GM19324 (cell line): ENCODE measurements at regions not wholly inside any gene's neighbourhood (a gene's known extent, or its start where the extent isn't known, plus 50 kb on each side); places are given as distances from the start of the nearest gene placed in this dataset.
"Not testable (repeated sequence)": the region's sequence is repeated elsewhere in the genome, so short reads cannot be mapped to it uniquely, and the experiment has no call there.

ENCODE experiments used
- ATAC-seq: cut with Tn5 transposase; IDR thresholded peaks from one replicate; pipeline ENCODE4 v1.9.1; 2021; ENCODE audit warnings: mild to moderate bottlenecking, moderate library complexity; ENCODE audit not compliant: unreplicated experiment, low FRiP score

GRCh38 chr7:9029681-9030530 lies 596.5 kb downstream of the NXPH1 start:
- ATAC-seq: no peak

DNA sequence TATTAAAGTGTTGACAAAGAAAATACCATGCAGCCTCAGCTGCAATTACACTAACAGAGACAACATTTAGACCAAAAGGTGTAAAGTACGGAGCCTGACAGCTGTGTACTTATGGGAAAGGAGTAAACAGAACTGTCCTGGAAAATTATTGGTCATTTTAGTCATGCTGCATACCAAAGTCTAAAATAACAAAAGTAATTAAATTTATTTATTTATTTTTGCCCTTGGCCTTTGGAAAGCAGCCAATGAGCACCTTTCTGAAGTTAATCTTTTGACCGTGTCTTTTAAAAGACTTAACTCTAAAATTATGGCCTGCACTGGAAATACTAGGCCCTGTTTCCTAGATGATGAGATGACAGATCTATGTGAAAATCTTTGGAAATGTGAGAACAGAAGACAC lies 597.6 kb downstream of the NXPH1 start:
- no peak for ATAC-seq

DNA sequence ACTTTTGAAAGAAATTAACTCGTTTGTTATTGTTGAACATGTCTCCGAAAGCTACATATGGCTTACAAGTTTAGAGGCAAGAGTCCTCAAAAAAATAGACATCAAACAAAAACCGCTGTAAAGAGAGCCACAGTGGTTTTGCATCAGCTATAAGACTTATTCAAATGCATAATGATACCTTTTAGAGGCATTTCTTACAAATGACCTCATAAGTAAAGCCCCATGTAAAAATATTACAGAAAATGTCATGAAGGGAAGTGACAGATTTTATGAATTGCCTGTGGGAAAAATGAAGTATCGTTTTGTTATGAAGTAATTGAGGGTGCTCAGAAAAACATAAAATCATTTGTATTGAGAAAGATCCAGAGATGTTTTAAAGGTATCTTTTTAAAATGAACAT lies 598.0 kb downstream of the NXPH1 start:
- no peak for ATAC-seq

- no peak for ATAC-seq
These were observed 602.7 kb downstream of the NXPH1 start for GRCh38 chr7:9036080-9036479.

DNA sequence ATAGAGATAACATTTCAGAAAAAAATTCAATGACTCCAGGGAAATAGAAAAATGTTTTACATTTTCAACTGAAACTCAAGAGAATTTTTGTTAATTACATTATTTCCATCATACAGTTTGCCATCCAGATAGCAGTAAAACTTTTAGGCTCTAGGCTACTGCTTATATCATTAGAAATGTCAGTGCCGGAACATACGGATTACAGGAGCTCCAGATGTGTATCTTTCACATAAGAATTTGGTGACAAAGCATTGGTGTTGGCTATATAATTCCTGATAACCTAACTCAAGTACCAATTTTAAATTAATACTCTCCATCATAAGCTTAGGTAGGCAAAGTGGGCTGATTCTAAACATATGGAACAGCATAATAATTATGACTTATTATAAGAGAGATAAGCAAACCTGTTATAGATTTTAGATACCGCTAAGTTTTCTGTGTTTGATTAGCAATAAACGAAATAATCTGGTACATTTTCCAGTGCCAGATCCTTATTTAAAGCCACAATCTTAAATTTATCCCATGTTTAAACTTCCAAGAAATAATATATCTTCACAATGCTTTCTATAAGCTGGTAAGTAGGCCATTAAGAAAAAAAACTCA lies 637.9 kb downstream of the NXPH1 start:
- no peak for ATAC-seq

- not testable (repeated sequence) for ATAC-seq
These were observed 642.4 kb downstream of the NXPH1 start for GRCh38 chr7:9075774-9076173.

DNA sequence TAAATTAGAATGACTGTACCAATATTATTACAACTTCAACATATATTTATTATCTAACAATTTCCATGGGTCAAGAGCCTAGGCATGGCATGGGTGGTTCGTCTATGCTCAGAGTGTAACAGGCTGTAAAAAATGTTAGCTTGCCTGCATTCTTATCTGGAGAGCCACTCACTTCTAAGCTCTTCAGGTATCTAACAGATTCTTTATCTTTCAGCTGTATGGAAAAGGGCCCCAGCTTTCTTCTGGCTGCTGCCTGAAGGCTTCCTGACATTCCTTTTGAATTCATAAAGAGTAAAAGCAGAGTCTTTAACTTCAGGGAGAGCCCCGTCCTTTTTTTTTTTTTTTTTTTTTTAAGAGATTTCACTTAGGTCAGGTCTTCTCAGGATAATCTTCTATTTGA lies 648.8 kb downstream of the NXPH1 start:
- ATAC-seq: no peak

DNA sequence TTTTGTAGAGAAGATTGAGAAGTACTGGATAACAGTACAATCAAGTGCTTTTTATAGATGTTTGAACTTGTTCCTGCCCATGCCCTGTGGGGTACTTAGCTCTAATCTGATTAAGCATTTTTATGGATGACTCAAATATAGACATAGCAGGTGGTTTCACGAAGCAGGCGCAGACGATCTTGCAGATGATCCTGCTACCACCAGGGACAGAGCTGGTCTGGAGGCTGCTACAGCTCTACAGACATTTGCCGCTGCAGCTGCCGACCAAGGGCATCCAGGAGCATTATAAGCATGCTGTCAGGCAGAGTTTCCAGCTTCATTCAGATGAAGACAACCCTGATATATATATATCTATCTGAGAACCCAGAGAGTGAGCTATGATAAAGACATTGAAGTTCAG lies 650.4 kb downstream of the NXPH1 start:
- no peak for ATAC-seq

- ATAC-seq: no peak
These were observed 657.9 kb downstream of the NXPH1 start for GRCh38 chr7:9091282-9091681.

GRCh38 chr7:9097565-9098060 lies 664.2 kb downstream of the NXPH1 start:
- no peak for ATAC-seq

GRCh38 chr7:9100289-9100688 lies 666.9 kb downstream of the NXPH1 start:
- ATAC-seq: no peak

DNA sequence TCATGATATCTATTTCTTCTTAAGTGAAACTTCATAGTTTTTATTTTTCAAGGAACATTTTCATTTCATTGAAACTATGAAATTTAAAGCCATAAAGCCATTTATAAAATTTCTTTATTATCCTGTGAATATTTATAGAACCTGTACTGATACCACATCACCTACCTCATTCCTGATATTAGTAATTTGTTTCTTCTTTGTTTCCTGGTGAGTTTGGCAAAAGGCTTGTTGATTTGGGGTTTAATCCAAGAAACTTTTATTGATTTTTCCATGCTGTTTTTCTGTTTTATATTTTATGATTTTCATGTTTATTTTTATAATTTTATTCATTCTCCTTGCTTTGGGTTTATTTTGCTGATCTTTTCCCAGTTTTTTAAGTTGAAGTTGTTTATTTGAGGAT lies 669.4 kb downstream of the NXPH1 start:
- ATAC-seq: no peak

- ATAC-seq: no peak
These were observed 673.3 kb downstream of the NXPH1 start for GRCh38 chr7:9106747-9107146.

GRCh38 chr7:9120331-9120730 lies 686.9 kb downstream of the NXPH1 start:
- ATAC-seq: no peak

GRCh38 chr7:9124320-9124719 lies 690.9 kb downstream of the NXPH1 start:
- ATAC-seq: no peak

- ATAC-seq: no peak
These were observed 691.8 kb downstream of the NXPH1 start for GRCh38 chr7:9125246-9125645.

GRCh38 chr7:9127901-9128300 lies 694.5 kb downstream of the NXPH1 start:
- no peak for ATAC-seq

- no peak for ATAC-seq
These were observed 715.3 kb downstream of the NXPH1 start for GRCh38 chr7:9148687-9149086.

- ATAC-seq: no peak
These were observed 716.2 kb downstream of the NXPH1 start for GRCh38 chr7:9149499-9150082.

DNA sequence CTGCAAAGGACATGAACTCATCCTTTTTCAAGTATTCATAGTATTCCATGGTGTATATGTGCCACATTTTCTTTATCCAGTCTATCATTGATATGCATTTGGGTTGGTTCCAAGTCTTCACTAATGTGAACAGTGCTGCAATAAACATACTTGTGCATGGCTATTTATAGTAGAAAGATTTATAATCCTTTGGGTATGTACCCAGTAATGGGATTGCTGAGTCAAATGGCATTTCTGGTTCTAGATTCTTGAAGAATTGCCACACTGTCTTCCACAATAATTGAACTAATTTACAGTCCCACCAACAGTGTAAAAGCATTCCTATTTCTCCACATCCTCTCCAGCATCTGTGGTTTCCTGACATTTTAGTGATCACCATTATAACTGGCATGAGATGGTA lies 730.3 kb downstream of the NXPH1 start:
- ATAC-seq: not testable (repeated sequence)

- no peak for ATAC-seq
These were observed 742.5 kb downstream of the NXPH1 start for GRCh38 chr7:9175871-9176270.

GRCh38 chr7:9181356-9181755 lies 747.9 kb downstream of the NXPH1 start:
- no peak for ATAC-seq
